NOMO-1 treated with DMSO at 0.1 percent for 48 hours (cell line): ENCODE measurements at regions not wholly inside any gene's neighbourhood (a gene's known extent, or its start where the extent isn't known, plus 50 kb on each side); places are given as distances from the start of the nearest gene placed in this dataset.
"Not testable (repeated sequence)": the region's sequence is repeated elsewhere in the genome, so short reads cannot be mapped to it uniquely, and the experiment has no call there.

ENCODE experiments used
- DNase-seq: peaks from one replicate; lab custom pipeline; 2025; ENCODE audit not compliant: unreplicated experiment; lab: John Stamatoyannopoulos, UW

DNA sequence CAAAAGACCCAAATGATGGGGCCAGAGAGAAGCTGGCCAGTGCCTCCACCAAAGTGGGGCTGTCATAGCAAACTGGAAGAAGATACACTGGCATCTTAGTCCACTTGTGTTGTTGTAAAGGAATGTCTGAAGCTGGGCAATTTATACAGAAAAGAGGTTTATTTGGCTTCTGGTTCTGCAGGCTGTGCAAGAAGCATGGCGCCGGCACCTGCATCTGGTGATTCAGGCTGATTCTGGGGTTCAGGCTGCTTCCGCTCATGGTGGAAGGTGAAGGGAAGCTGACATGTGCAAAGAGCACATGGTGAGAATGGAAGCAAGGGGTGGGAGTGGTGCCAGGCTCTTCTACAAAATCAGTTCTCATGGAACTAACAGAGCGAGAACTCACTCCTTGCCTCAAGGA is 135.9 kb upstream of the TWIST2 start:
- no peak for DNase-seq

DNA sequence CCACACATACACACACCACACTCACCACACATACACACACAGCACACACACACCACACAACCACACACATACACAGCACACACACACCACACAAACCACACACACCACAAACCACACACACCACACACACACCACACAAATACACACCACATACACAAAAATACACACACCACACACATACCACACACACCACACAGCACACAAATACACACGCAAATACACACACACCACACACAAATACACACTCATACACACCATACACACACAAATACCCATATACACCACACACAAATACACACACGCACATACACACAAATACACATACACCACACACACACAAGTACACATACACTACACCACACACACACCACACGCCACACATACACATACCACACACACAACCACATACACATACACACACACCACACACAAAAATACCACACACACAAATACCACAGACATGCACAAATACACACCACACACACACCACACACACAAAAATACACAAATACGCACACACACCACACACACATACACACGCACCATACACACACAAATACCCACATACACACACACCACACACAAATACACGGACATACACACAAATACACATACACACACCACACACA is 134.6 kb upstream of the TWIST2 start:
- no peak for DNase-seq

DNA sequence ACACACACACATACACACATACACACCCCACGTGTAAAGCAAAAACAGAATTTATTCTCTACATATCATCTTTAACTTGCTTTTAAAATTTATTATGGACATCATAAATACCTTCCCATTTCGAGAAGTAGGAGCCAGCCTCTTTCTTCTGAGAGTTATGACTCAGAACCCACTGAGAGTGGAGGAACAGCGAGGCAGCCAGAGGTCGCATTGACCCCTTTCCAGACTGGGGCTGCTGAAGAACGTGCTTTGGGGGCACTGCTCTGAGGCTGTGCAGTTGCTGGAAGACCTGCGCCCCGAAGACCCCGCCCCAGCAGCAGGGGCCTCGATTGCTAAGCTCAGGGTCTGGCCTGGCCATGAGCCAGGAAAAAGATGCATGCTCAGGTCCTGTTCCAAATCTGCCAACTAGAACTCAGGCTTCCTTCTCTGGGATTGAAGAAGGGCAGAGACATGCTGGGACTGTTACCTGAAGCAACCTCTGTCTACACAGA is 133.8 kb upstream of the TWIST2 start:
- no peak for DNase-seq

DNA sequence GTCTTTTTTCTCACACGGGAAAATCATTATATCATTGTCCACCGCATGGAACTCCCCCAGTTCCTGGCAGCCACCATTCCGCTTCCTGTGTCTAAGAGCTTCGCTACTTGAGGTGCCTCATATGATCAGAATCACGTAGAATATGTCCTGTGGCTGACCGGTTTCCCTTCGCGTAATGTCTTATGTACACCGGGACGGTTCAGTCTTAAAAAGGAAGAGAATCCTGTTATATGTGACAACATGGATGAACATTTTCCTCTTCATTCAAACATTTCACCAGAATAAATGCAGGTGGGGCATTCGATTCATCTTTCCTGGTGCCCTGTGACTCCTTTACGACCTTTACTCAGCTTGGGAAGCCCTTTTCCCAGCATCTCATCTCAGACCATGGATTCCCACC is 131.7 kb upstream of the TWIST2 start:
- no peak for DNase-seq

DNA sequence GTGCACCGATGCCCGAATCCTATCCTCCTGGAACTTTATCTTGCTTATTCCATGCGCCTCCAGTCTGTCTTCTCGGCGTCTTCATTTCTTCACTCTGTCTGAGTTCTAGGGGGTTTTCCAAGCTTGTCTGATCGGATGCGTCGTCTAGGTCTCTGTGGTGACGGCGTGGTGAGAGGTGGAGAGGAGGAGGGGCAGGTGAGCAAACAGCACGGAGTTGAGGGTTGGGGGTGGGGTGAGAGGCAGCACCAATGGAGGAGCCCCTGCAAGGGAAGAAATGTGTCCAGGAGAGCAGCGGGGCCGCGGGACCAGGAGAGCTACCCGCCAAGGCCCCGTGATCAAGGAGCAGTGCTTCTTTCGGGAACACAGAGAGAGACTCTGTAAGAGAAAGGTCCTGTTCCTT is 131.3 kb upstream of the TWIST2 start:
- no peak for DNase-seq

DNA sequence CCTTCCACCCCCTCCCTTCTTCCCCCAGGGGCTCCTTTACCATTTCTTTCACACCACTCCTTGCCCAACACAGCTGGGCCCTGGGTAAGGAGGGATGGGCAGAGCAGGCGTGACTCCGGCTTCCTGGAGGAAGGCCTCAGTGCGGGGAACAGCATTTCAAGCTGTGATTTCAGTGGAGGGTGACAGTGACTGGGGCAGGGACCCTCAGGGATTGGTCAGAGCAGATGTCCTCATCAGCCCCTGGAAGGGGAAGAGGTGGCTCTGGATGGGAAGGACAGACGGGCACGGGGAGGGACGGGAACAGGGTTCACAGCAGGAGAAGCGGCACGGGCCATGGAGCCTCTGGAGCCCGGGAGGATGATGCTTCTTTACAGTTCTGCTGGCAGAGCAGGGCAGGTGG is 130.8 kb upstream of the TWIST2 start:
- no peak for DNase-seq

DNA sequence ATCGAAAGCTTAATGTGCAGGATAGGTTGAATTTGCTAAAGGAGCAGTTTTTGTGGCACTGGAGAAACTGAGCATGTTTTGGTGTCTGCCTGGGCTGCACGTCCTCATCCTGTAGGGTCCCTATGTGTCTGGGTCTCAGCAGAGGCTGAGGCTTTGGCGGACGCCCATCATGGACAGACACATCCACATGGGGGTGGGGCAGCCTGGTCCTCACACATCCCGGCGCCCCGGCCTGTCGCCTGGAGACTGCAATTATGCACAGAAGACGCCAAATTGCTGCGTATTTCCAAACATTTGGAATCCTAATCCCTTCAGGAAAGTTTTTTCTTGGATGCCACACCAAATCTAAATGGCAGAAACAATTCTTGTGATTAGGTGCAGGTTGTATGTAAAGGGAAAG is 128.2 kb upstream of the TWIST2 start:
- DNase-seq, result no peak

DNA sequence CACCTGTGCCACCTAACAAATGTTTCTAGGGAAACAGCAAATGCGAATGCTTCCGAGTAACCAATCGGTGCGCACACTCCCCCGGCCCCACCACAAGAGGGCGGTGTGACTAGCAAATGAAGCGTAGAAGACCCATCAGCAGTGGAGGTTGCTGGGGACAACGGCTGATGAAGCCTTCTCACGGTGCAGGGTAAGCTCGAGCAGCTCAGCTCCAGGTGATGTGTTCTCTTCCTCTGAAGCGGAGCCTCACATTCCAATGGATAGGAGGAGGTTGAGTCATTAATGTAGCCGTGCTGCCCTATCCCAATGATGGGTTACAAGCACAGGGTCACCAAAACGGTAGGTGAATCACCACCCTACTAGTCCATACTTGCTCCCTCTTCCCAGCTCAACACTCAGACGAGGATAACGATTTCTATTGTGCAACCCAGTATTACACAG is 127.6 kb upstream of the TWIST2 start:
- DNase-seq, result peak; percentile 29

DNA sequence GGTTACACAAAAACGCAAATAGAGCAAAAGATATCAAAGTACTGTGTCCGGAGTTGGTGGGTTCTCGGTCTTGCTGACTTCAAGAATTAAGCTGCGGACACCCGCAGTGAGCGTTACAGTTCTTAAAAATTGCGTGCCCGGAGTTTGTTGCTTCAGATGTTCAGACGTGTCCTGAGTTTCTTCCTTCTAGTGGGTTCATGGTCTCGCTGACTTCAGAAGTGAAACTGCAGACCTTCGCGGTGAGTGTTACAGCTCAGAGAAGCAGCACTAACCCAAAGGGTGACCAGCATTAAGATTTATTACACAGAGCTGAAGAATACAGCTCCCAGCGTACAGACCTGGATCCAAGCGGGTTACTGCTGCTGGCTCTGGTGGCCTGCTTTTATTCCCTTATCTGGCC is 125.7 kb upstream of the TWIST2 start:
- no peak for DNase-seq

DNA sequence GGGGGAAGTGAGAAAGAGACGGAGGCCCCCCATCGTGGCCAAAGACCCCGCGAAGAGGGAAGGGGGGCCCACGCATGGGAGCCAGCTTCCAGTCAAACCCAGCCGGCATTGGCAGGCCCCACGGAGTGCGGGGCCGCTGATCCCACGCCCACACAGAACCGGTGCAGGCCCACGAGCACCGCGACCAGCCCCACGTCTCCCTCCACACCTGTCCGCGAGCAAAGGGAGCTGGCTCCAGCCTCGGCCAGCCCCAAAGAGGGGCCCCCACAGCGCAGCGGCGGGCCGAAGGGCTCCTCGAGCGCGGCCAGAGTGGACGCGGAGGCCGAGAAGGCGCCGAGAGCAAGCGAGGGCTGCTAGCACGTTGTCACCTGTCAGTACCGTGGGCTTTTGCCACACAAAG is 125.0 kb upstream of the TWIST2 start:
- DNase-seq, result no peak

DNA sequence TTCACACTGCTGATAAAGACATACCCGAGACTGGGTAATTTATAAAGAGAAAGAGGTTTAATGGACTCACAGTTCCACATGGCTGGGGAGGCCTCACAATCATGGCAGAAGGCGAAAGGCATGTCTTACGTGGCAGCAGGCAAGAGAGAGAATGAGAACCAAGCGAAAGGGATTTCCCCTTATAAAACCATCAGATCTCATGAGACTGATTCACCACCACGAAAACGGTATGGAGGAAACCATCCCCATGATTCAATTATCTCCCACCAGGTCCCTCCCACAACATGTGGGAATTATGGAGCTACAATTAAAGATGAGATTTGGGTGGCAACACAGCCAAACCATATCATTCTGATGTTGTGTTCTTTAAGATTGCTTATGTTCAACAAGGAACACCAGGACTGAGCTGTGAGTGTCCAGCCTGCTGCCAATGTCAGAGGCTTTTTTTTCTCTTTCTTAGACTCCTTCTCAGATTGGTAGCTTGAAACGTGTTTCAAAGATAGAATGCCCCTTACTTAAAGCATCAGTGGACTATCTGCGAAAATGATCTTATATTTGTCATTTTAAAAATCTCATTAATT is 124.1 kb upstream of the TWIST2 start:
- DNase-seq, result not testable (repeated sequence)

DNA sequence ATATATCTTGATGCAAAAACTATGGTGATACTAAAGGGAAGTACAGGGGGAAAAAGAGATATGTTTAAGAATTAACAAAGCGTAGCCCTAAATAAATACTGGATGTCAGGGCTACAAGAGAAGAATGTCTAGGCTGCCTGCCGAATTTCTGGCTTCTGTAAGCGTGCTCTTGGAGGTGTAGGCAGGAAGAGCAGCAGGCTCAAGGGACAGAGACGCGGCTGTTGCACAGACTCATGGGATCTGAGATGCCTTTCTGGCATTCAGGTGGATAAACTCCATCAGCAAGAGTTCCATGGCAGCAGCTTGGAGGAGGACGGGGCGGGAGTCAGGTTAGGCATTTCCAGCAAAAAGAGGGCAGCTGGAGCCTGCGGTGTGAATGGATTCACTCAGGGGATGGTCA is 123.2 kb upstream of the TWIST2 start:
- no peak for DNase-seq

DNA sequence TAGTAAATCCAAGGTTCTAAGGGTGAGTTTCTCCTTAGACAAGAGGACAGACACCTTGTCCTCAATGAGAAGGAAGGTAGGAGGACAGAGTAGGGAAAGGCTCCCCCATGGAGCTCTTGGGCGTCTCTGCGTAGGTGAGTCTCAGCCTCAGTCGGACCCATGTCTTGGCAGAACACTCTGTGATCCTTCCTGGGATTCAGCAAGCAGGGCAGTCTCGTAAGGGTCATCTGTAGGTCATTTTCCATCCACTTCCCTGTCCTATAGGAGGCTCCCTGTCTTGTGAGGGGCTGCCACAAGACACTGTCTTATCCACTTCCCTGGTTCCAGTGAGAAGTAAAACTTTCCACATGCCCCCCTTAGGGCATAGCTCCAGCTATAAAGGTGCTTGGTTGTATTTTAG is 122.6 kb upstream of the TWIST2 start:
- DNase-seq, result no peak

DNA sequence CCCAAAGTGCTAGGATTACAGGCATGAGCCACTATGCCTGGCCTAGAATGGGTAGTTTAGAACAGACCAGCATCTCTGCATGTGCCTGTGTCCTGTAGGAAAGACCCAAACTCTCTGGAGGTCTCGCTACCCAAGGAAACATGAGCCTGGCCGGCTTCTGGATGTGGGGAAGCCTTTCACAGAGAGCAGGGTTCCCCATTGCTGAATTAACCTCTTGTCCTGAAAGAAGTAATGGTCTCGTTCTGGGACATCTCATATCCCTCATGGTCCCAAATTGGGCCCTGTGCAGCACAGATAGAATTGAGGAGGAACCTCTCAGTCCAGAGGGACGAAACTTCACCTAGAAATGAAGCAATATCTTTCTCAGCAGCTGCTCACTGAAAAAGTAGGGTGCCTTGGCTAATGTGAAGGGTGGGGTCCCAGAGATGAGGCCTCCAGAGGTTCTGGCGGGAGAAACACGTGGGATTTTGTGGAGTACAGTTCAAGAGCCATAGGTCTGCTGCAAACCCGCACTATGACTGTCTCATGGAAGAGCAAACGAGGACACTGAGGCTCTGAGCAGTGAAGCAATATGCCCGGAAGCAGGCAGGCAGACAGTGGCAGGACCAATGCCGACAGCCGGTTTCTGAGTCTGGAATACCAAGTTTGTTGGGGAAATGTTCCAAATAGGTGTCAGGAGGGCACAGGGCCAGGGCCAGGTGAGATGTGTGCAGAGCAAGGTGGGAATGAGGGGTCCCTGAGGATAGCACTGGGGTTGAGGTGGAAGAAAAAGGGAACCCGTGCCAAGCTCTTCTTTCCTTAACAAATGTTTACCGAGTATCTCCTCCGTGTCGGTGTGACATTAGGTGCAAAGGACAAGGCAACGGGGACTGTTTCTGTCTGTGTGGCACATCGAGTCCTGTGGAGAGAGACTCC is 121.0 kb upstream of the TWIST2 start:
- no peak for DNase-seq

DNA sequence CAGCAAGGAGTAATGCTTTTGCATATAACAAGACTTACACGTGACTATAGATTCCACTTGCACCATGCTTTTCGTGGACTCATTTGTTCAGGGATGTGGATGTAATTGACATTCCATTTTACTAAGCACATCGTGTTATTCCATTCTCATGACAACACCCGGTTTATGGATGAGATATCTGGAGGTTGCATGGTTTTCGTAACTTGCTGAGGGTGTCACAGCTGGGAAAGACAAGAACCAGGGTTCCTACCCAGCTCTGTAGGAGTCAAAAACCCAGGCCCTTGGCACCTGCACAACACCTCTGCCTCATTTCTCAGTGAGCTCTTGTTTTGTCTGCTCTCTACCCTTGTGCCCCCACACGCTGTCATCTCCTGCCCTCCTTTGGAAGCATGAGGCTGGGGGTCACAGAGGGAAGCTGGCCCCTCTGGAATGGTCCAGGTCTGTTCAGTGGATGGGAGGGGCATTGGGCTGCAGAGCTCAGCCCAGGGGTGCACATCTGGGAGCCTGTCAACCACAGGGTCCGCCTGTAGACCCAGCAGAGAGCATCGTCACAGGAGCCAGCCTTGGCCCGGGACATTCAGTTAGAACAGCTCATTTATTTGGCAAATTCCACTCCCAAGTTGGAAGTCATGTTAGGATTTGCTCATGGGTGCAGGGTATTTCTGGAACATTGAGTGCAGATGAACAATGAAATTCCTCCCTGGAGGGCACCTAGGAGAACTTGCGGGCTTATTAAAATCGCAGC is 120.1 kb upstream of the TWIST2 start:
- no peak for DNase-seq

DNA sequence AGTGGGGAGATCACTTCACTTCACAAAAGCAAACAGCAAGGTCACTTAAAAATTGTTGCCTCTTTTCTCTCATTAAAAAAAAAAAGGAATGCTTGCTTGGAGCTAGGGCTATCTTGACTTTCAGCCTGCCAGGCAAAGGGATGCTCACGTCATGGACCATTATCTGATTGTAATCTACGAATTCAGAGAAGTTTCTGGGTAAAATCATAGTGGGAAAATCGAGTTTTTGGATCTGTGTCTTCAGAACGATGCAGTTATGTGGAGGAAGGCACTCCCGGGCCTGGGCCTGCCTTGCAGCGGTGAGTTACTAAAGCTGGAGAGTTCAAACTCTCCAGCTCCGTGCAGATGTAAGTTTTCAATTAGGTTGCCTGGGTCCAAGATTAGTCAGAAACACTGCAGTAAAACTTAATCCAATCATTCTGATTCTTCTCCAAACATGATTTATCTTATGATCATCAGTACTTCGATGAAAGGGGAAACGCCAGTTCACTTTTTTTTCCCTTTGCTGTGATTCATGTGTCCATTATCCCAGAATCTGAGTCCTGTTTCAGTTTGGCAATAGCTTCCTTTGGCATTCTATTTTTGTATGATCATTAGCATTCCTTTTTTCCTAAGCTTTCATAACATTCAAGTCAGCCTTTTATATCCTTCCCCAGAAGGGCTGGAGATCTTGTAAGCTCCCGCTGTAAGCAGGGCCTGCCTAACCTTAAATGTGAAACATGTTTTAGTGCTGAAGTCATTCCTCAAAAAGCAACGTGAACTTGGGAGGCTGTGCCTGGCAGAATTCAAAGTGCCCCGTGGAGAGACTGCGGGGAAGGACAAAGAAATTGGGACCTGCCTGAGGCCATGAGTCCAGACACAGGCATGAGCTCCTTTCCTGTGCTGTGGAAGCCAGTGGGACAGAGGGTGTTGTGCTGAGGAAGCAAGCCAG is 119.3 kb upstream of the TWIST2 start:
- DNase-seq, result no peak

DNA sequence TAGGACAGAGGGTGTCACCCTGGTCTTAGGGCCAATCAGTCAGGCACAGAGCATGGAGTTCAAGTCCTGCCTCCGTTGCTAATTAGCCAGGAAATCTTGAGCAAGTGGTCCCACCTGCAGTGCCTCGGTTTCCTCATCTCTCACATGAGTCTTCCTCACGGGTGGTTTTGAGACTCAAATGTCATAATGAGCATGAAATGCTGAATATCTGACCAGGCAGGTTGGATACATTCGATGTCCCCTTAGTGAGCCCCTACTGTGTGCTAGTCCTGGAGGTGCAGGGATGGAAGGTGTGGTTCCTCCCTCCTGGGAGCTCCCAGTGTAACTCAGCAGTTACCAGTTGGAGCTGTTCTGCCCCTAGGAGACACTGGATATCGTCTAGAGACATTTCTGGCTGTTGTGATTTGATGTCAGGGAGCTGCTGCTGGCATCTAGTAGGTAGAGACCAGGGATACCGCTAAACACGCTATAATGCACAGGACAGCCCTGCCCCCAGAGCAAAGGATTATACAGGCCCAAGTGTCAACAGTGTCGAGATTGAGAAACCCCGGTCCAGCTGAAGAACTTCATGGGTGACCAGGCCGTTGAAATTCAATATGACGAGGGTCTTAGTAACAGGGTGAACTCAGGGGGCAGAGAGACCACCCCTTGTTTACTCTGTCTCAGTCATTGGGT is 118.5 kb upstream of the TWIST2 start:
- no peak for DNase-seq

DNA sequence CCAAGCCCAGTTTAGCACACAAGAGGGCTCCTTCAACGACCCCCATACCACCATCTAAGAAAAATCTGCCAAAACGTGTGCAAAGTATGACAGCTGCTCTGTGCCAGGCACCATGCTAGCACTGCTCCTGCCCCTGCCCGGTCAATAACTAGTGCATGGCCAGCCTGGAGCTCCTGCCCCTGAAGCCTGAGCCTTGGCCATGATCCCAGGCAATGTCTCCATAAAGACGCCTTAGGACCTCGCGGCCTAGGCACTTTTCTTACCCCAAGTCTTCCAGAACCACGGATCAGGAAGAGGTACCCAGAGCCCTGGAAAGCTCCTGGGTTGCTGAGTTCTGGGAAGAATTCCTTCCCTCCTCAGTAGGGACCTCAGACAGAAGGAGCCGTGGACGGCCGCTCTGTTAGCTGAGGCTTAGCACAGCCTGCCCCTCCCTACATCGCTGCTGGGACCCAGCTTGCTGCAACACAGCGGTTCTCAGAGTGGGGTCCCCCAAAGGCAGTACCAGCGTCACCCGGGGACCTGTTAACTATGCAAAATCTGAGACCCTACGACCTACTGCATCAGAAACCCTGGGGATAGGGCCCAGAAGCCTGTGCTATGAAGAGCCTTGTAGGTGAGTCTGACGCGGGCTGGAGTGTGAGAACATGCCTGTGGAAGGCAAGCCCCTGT is 117.8 kb upstream of the TWIST2 start:
- no peak for DNase-seq

DNA sequence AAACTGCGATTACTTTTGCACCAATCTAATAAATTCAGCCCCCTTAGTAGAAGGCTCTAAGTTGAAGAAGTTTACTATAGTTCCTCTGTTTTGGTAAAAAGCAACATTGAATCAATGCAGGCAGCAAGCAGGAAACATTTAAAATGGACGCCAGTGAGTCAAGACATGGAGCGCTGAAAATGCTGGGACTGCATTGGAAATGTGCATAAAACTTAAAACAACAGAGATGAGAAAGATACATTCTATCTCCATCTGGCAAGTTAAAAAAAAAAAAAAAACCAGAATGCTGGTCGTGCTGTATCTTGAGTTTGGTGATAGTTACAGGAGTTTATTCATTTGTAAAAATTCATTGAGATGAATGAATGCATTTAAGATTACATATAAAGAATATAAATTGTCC is 117.0 kb upstream of the TWIST2 start:
- DNase-seq, result no peak
